Esophagus squamous epithelium (tissue), 5 donors: ENCODE measurements at regions not wholly inside any gene's neighbourhood (a gene's known extent, or its start where the extent isn't known, plus 50 kb on each side); places are given as distances from the start of the nearest gene placed in this dataset.

Experiments
- DNase-seq: peaks from one replicate; lab custom pipeline; 2025; lab: John Stamatoyannopoulos, UW
- H3K27ac ChIP-seq, 4 donors: fragments of 200-600 bp; sonication (generic); one replicate each; pipeline ENCODE4 v1.5.1; 2016 to 2019; ENCODE audit warnings: mild to moderate bottlenecking in 1 of 4
- H3K27me3 ChIP-seq, 4 donors: fragments of 200-600 bp; sonication (generic); 1 replicate in 3 of 4; 2 replicates in 1 of 4; pipeline versions ENCODE4 v1.5.1 to v1.6.0; 2017 to 2021; ENCODE audit warnings: antibody characterized with exemption in 1 of 4
- H3K36me3 ChIP-seq, 3 donors: fragments of 200-600 bp; sonication (generic); one replicate each; pipeline ENCODE4 v1.5.1; 2016 to 2019
- H3K4me1 ChIP-seq, 3 donors: fragments of 200-600 bp; sonication (generic); one replicate each; pipeline ENCODE4 v1.5.1; 2017 to 2019
- H3K4me3 ChIP-seq, 4 donors: fragments of 200-600 bp; sonication (generic); 1 replicate in 3 of 4; 2 replicates in 1 of 4; pipeline ENCODE4 v1.5.1; 2016 to 2019; ENCODE audit warnings: mild to moderate bottlenecking in 2 of 4, moderate library complexity in 1 of 4
- H3K9me3 ChIP-seq, 3 donors: fragments of 200-600 bp; sonication (generic); one replicate each; pipeline ENCODE4 v1.5.1; 2016 to 2019
- CTCF ChIP-seq, 6 experiments: fragments of 450-650 bp in 4 of 6; fragments of 200-600 bp in 2 of 6; sonication (generic) in 2 of 6; IDR thresholded peaks; one replicate each; pipeline ENCODE4 v1.5.1; 2016 to 2019; ENCODE audit warnings: antibody characterized with exemption in 6 of 6, mild to moderate bottlenecking in 4 of 6, moderate library complexity in 4 of 6
- POLR2A ChIP-seq, 4 donors: fragments of 450-650 bp; IDR thresholded peaks; one replicate each; pipeline ENCODE4 v1.6.1; 2017; ENCODE audit warnings: antibody characterized with exemption in 4 of 4, mild to moderate bottlenecking in 4 of 4, moderate library complexity in 3 of 4
- WGBS, 2 donors: methylation state at CpG; one replicate each; pipeline ENCODE4 v1.1.5; 2018; 5-methylcytosine and 5-hydroxymethylcytosine counted together
- intact Hi-C: fragments of 100-400 bp; cut with DNase I; formaldehyde crosslinking; loops from one replicate; pipeline ENCODE4 v1.15.0; 2022
- donor health status: DM: yes; HTN: yes; CAD: no.

DNA sequence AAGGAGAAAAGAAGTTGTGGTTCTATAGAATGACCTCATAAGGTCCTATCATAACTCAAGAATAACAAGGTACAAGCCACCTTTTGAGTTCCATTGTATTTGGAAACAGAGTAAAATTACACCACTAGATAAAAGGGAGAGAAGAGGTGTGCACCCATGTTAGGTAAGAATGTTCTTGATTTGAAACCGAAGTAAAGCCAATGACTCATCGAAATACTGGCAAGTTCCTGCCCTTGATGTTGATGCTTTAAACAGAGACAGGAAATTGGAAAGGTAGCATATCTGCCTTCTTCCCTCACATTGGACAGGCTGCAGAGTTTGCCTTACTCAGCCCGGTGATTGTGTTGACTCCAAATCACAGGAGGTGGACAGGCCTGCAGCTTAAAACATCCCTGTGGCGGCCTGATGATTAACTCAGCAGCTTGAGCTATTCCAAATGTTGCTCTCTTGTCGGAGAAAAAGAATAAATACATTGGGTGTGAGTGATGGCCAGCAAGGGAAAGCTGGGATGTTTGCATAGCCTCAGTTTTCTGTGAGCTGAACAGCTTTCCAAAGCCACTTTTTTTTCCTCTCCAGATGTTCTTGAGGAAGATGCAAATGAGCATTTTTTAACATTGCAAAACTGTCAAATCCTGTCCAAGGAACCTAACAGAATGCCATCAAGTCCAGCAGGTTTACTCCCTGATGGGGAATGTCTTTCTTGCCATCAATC is 321.1 kb downstream of the NKX6-1 start:
- no peak for TF ChIP-seq CTCF (IDR thresholded peaks at IDR 0.05)
- no peak for TF ChIP-seq POLR2A (IDR thresholded peaks at IDR 0.05)
- no peak overlapping the region for H3K27ac ChIP-seq
- 27 to 40% methylated on average over 5 of the region's 5 CpGs for WGBS, 2 donors

DNA sequence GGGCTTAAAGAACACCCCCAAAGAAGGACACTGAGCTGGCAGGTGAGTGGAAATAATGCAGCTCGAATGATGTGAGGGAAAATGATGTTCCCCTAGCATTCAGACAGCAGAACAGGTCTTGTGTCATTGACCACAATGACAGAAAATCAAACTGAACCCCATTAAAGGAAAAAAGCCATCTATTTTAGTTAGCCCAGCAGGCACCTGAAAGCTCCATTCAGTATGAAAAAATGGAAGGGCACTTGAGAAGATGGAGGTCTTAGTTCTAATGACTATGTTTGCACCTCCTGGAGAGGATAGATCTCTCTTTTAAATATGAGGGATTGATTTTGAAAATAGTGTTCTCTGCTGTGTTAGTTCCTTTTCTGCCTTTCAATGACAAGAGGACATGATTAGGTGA is 323.1 kb downstream of the NKX6-1 start:
- no peak overlapping the region for H3K4me3 ChIP-seq
- TF ChIP-seq POLR2A (IDR thresholded peaks at IDR 0.05): no peak
- no peak for TF ChIP-seq CTCF (IDR thresholded peaks at IDR 0.05)
- 38 to 67% methylated on average over 1 of the region's 1 CpG for WGBS, 2 donors
- intact Hi-C loops: no loop called here
- H3K27ac ChIP-seq: no peak overlapping the region
- H3K27me3 ChIP-seq: no peaks in the 10 kb centered on the region
- DNase-seq: no peak
- no peaks in the 10 kb centered on the region for H3K36me3 ChIP-seq
- H3K9me3 ChIP-seq: no peaks in the 10 kb centered on the region
- no peaks in the 10 kb centered on the region for H3K4me1 ChIP-seq

More for the DNA sequence above, 321.1 kb downstream of the NKX6-1 start:
- no peak for DNase-seq
- H3K27me3 ChIP-seq: no peaks in the 10 kb centered on the region
- no peaks in the 10 kb centered on the region for H3K4me1 ChIP-seq
- no peak overlapping the region for H3K4me3 ChIP-seq
- no peaks in the 10 kb centered on the region for H3K36me3 ChIP-seq
- intact Hi-C loops: no loop called here
- H3K9me3 ChIP-seq: no peaks in the 10 kb centered on the region

DNA sequence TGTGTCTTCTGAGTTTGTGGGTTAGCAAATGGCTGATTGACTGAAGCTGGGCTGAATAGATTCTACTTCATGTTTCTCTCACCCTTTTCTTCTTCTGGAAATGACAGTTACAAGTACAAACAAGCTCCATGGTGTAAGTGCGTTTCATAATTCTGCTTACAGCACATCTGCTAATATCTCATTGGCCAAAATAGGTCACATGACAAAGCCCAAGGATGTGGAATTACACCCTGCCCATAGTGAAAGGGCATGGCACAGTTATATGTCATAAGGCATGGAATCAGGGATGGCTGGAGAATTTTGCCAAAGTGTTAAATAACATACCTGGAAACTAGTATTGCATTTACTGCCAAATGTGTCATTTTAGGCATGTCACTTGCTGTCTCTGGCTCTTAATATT is 327.2 kb downstream of the NKX6-1 start:
- 60 to 75% methylated on average over 1 of the region's 1 CpG for WGBS, 2 donors
- intact Hi-C loops: no loop called here
- Histone ChIP-seq H3K4me1 (no peaks in the 10 kb centered on the region), H3K9me3 (no peaks in the 10 kb centered on the region), H3K36me3 (no peaks in the 10 kb centered on the region), H3K4me3 (no peak overlapping the region), H3K27ac (no peak overlapping the region), H3K27me3 (no peaks in the 10 kb centered on the region)
- no peak for DNase-seq
- TF ChIP-seq CTCF (IDR thresholded peaks at IDR 0.05) (no peak), POLR2A (IDR thresholded peaks at IDR 0.05) (no peak)

GRCh38 chr4:84167564-84167963 is 331.5 kb downstream of the NKX6-1 start:
- Histone ChIP-seq H3K4me3 (no peak overlapping the region), H3K27me3 (no peaks in the 10 kb centered on the region), H3K36me3 (no peaks in the 10 kb centered on the region), H3K9me3 (no peaks in the 10 kb centered on the region), H3K27ac (no peak overlapping the region), H3K4me1 (no peaks in the 10 kb centered on the region)
- no peak for DNase-seq
- WGBS, 2 donors: 54 to 60% methylated on average over 4 of the region's 4 CpGs
- intact Hi-C loops: no loop called here
- TF ChIP-seq POLR2A (IDR thresholded peaks at IDR 0.05) (no peak), CTCF (IDR thresholded peaks at IDR 0.05) (no peak)

GRCh38 chr4:84167093-84167492 is 332.0 kb downstream of the NKX6-1 start:
- Histone ChIP-seq H3K36me3 (no peaks in the 10 kb centered on the region), H3K27ac (no peak overlapping the region), H3K4me3 (no peak overlapping the region), H3K27me3 (no peaks in the 10 kb centered on the region), H3K9me3 (no peaks in the 10 kb centered on the region), H3K4me1 (no peaks in the 10 kb centered on the region)
- no peak for TF ChIP-seq CTCF (IDR thresholded peaks at IDR 0.05)
- no peak for TF ChIP-seq POLR2A (IDR thresholded peaks at IDR 0.05)
- intact Hi-C loops: no loop called here
- no peak for DNase-seq
